Endodermal cell (in vitro differentiated cells): ENCODE measurements at regions not wholly inside any gene's neighbourhood (a gene's known extent, or its start where the extent isn't known, plus 50 kb on each side); places are given as distances from the start of the nearest gene placed in this dataset.
"Not testable (repeated sequence)": the region's sequence is repeated elsewhere in the genome, so short reads cannot be mapped to it uniquely, and the experiment has no call there.

ENCODE experiments used
- DNase-seq: peaks from one replicate; pipeline ENCODE4 v3.0.0-alpha.2; 2017
- H3K27ac ChIP-seq: 2 replicates; pipeline ENCODE4 v1.5.1; 2013; ENCODE audit warnings: mild to moderate bottlenecking, low read depth, low read length, moderate library complexity
- H3K27me3 ChIP-seq: 2 replicates; pipeline ENCODE4 v1.6.1; 2013; ENCODE audit warnings: mild to moderate bottlenecking, low read length, moderate library complexity; ENCODE audit not compliant: insufficient read depth, control insufficient read depth, poor library complexity, severe bottlenecking
- H3K36me3 ChIP-seq: 2 replicates; pipeline ENCODE4 v1.7.0; 2013; ENCODE audit warnings: mild to moderate bottlenecking, low read length, moderate library complexity; ENCODE audit not compliant: control insufficient read depth, insufficient read depth
- H3K4me1 ChIP-seq: one replicate; pipeline ENCODE4 v1.7.0; 2013; ENCODE audit warnings: low read length; ENCODE audit not compliant: control insufficient read depth, insufficient read depth
- H3K4me3 ChIP-seq: 2 replicates; pipeline ENCODE4 v1.5.1; 2013; ENCODE audit warnings: mild to moderate bottlenecking, low read length, moderate library complexity
- H3K9ac ChIP-seq: 2 replicates; pipeline ENCODE4 v1.6.1; 2013; ENCODE audit warnings: mild to moderate bottlenecking, low read length, moderate library complexity; ENCODE audit not compliant: poor library complexity, severe bottlenecking; ENCODE audit errors: extremely low read depth
- H3K9me3 ChIP-seq: 2 replicates; pipeline ENCODE4 v1.6.1; 2013; ENCODE audit warnings: mild to moderate bottlenecking, low read length, moderate library complexity; ENCODE audit not compliant: control insufficient read depth
- H3K27ac Mint-ChIP-seq: 2 replicates; pipeline ENCODE4 v1.8.0; 2020; ENCODE audit warnings: mixed read lengths
- H3K27me3 Mint-ChIP-seq: 2 replicates; pipeline ENCODE4 v1.8.0; 2021; ENCODE audit warnings: mild to moderate bottlenecking, mixed read lengths; ENCODE audit not compliant: insufficient read depth
- H3K36me3 Mint-ChIP-seq: 2 replicates; pipeline ENCODE4 v1.8.0; 2020; ENCODE audit warnings: low read depth, mixed read lengths
- H3K4me1 Mint-ChIP-seq: 2 replicates; pipeline ENCODE4 v1.8.0; 2020; ENCODE audit warnings: mixed read lengths
- H3K4me3 Mint-ChIP-seq: 2 replicates; pipeline ENCODE4 v1.8.0; 2020; ENCODE audit warnings: mild to moderate bottlenecking, moderate library complexity, mixed read lengths
- H3K9me3 Mint-ChIP-seq: 2 replicates; pipeline ENCODE4 v1.8.0; 2020; ENCODE audit warnings: mild to moderate bottlenecking, mixed read lengths
- WGBS, 2 experiments: methylation state at CpG; one replicate each; pipeline versions ENCODE4 v1.1.5 to v1.1.7; 2013; ENCODE audit warnings: missing lambda C conversion rate in 2 of 2, mixed read lengths in 1 of 2; ENCODE audit not compliant: insufficient coverage in 1 of 2, insufficient read length in 1 of 2; 5-methylcytosine and 5-hydroxymethylcytosine counted together

GRCh38 chr16:21540770-21541433, 58.5 kb upstream of the METTL9 start:
- H3K27me3 ChIP-seq, H3K4me1 ChIP-seq, H3K4me3 Mint-ChIP-seq, DNase-seq, H3K4me3 ChIP-seq, H3K36me3 Mint-ChIP-seq, H3K9ac ChIP-seq, H3K9me3 ChIP-seq, H3K27ac Mint-ChIP-seq, H3K36me3 ChIP-seq, H3K4me1 Mint-ChIP-seq, H3K9me3 Mint-ChIP-seq, H3K27ac ChIP-seq, H3K27me3 Mint-ChIP-seq: not testable (repeated sequence)
- 93% methylated on average over 15 of the region's 21 CpGs for WGBS, 2 experiments

- H3K36me3 ChIP-seq, H3K27ac Mint-ChIP-seq, H3K4me3 ChIP-seq, H3K9me3 ChIP-seq, H3K36me3 Mint-ChIP-seq, H3K27ac ChIP-seq, H3K9me3 Mint-ChIP-seq, H3K4me1 Mint-ChIP-seq, H3K9ac ChIP-seq, H3K4me3 Mint-ChIP-seq, H3K4me1 ChIP-seq, H3K27me3 Mint-ChIP-seq, H3K27me3 ChIP-seq, DNase-seq: not testable (repeated sequence)
- 86 to 89% methylated on average over 3 to 6 of the region's 10 CpGs for WGBS, 2 experiments
These were observed 57.7 kb upstream of the METTL9 start for GRCh38 chr16:21541611-21542051.

DNA sequence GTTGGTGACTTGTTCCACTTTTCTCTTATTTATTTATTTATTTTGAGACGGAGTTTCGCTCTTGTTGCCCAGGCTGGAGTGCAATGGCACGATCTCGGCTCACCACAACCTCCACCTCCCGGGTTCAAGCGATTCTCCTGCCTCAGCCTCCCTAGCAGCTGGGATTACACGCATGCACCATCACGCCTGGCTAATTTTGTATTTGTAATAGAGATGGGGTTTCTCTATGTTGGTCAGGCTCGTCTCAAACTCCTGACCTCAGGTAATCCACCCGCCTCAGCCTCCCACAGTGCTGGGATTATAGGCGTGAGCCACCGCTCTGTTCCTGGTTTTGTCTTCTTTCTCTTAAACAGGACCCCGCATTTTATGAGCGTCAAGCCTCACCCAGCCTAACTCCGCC, 57.3 kb upstream of the METTL9 start:
- not testable (repeated sequence) for H3K4me3 ChIP-seq, H3K27ac Mint-ChIP-seq, DNase-seq, H3K9me3 Mint-ChIP-seq, H3K4me1 Mint-ChIP-seq, H3K27ac ChIP-seq, H3K36me3 ChIP-seq, H3K4me1 ChIP-seq, H3K4me3 Mint-ChIP-seq, H3K27me3 ChIP-seq, H3K9me3 ChIP-seq, H3K27me3 Mint-ChIP-seq, H3K9ac ChIP-seq, H3K36me3 Mint-ChIP-seq
- WGBS, 2 experiments = 87% methylated on average over 8 of the region's 15 CpGs; no CpG with 5 or more reads in 1 of the 2 experiments

GRCh38 chr16:21542491-21543124, 56.8 kb upstream of the METTL9 start:
- H3K27ac ChIP-seq, H3K9me3 Mint-ChIP-seq, H3K9ac ChIP-seq, H3K4me3 Mint-ChIP-seq, H3K4me3 ChIP-seq, H3K27me3 Mint-ChIP-seq, H3K9me3 ChIP-seq, H3K27ac Mint-ChIP-seq, H3K4me1 ChIP-seq, H3K4me1 Mint-ChIP-seq, DNase-seq, H3K27me3 ChIP-seq, H3K36me3 ChIP-seq, H3K36me3 Mint-ChIP-seq: not testable (repeated sequence)
- WGBS, 2 experiments = 81% methylated on average over 3 of the region's 15 CpGs; no CpG with 5 or more reads in 1 of the 2 experiments

GRCh38 chr16:21543151-21543836, 56.1 kb upstream of the METTL9 start:
- H3K27ac ChIP-seq, H3K27me3 Mint-ChIP-seq, H3K27ac Mint-ChIP-seq, H3K4me1 Mint-ChIP-seq, H3K9me3 ChIP-seq, H3K4me3 Mint-ChIP-seq, H3K9me3 Mint-ChIP-seq, H3K36me3 ChIP-seq, H3K4me1 ChIP-seq, H3K36me3 Mint-ChIP-seq, H3K27me3 ChIP-seq, H3K4me3 ChIP-seq, H3K9ac ChIP-seq, DNase-seq: not testable (repeated sequence)
- WGBS, 2 experiments = 90 to 97% methylated on average over 7 to 11 of the region's 12 CpGs

GRCh38 chr16:21545664-21546326, 53.6 kb upstream of the METTL9 start:
- not testable (repeated sequence) for H3K27ac Mint-ChIP-seq, H3K9ac ChIP-seq, H3K36me3 Mint-ChIP-seq, H3K27me3 Mint-ChIP-seq, H3K9me3 ChIP-seq, H3K36me3 ChIP-seq, H3K27me3 ChIP-seq, H3K27ac ChIP-seq, DNase-seq, H3K4me3 Mint-ChIP-seq, H3K9me3 Mint-ChIP-seq, H3K4me1 ChIP-seq, H3K4me1 Mint-ChIP-seq, H3K4me3 ChIP-seq
- WGBS, 2 experiments = 73 to 87% methylated on average over 5 to 24 of the region's 30 CpGs
